ENCODE measurements at regions not wholly inside any gene's neighbourhood (a gene's known extent, or its start where the extent isn't known, plus 50 kb on each side); places are given as distances from the start of the nearest gene placed in this dataset.
"Not testable (repeated sequence)": the region's sequence is repeated elsewhere in the genome, so short reads cannot be mapped to it uniquely, and the experiment has no call there.

GRCh38 chr14:29355846-29356245 is 571.8 kb downstream of the PRKD1 start:
- DNase-seq (ENCODE audit: low spot score): no peak

- DNase-seq (ENCODE audit: low spot score): no peak
These were observed 567.0 kb downstream of the PRKD1 start for GRCh38 chr14:29360656-29361055.

GRCh38 chr14:29370024-29370423 is 557.6 kb downstream of the PRKD1 start:
- no peak for DNase-seq (ENCODE audit: low spot score)

- DNase-seq (ENCODE audit: low spot score): no peak
These were observed 551.4 kb downstream of the PRKD1 start for GRCh38 chr14:29376237-29376636.

- DNase-seq (ENCODE audit: low spot score): no peak
These were observed 546.8 kb downstream of the PRKD1 start for GRCh38 chr14:29380826-29381225.

- no peak for DNase-seq (ENCODE audit: low spot score)
These were observed 539.1 kb downstream of the PRKD1 start for GRCh38 chr14:29388571-29388970.

- DNase-seq (ENCODE audit: low spot score): no peak
These were observed 537.4 kb downstream of the PRKD1 start for GRCh38 chr14:29390081-29390832.

GRCh38 chr14:29391231-29391630 is 536.4 kb downstream of the PRKD1 start:
- no peak for DNase-seq (ENCODE audit: low spot score)

- no peak for DNase-seq (ENCODE audit: low spot score)
These were observed 535.8 kb downstream of the PRKD1 start for GRCh38 chr14:29391801-29392200.

- DNase-seq (ENCODE audit: low spot score): no peak
These were observed 535.4 kb downstream of the PRKD1 start for GRCh38 chr14:29392287-29392686.

GRCh38 chr14:29403091-29403490 is 524.6 kb downstream of the PRKD1 start:
- no peak for DNase-seq (ENCODE audit: low spot score)

GRCh38 chr14:29410581-29410980 is 517.1 kb downstream of the PRKD1 start:
- no peak for DNase-seq (ENCODE audit: low spot score)

- not testable (repeated sequence) for DNase-seq (ENCODE audit: low spot score)
These were observed 512.7 kb downstream of the PRKD1 start for GRCh38 chr14:29414931-29415330.

GRCh38 chr14:29419736-29420135 is 507.9 kb downstream of the PRKD1 start:
- DNase-seq (ENCODE audit: low spot score): no peak

GRCh38 chr14:29421156-29421728 is 506.4 kb downstream of the PRKD1 start:
- DNase-seq (ENCODE audit: low spot score): no peak

- DNase-seq (ENCODE audit: low spot score): no peak
These were observed 501.8 kb downstream of the PRKD1 start for GRCh38 chr14:29425705-29426482.

- DNase-seq (ENCODE audit: low spot score): no peak
These were observed 485.0 kb downstream of the PRKD1 start for GRCh38 chr14:29442696-29443095.

- no peak for DNase-seq (ENCODE audit: low spot score)
These were observed 483.4 kb downstream of the PRKD1 start for GRCh38 chr14:29444216-29444615.

GRCh38 chr14:29444805-29445204 is 482.8 kb downstream of the PRKD1 start:
- DNase-seq (ENCODE audit: low spot score): no peak

GRCh38 chr14:29446971-29447370 is 480.7 kb downstream of the PRKD1 start:
- no peak for DNase-seq (ENCODE audit: low spot score)

GRCh38 chr14:29451941-29452340 is 475.7 kb downstream of the PRKD1 start:
- DNase-seq (ENCODE audit: low spot score): no peak

- DNase-seq (ENCODE audit: low spot score): no peak
These were observed 474.6 kb downstream of the PRKD1 start for GRCh38 chr14:29453045-29453444.
